CD4-positive, alpha-beta T cell treated with Interleukin-6 for 4 hours (primary cell): ENCODE measurements at regions not wholly inside any gene's neighbourhood (a gene's known extent, or its start where the extent isn't known, plus 50 kb on each side); places are given as distances from the start of the nearest gene placed in this dataset.

Source experiments
- DNase-seq: peaks from one replicate; pipeline ENCODE4 v3.0.0-alpha.2; 2020; ENCODE audit warnings: mixed read lengths

DNA sequence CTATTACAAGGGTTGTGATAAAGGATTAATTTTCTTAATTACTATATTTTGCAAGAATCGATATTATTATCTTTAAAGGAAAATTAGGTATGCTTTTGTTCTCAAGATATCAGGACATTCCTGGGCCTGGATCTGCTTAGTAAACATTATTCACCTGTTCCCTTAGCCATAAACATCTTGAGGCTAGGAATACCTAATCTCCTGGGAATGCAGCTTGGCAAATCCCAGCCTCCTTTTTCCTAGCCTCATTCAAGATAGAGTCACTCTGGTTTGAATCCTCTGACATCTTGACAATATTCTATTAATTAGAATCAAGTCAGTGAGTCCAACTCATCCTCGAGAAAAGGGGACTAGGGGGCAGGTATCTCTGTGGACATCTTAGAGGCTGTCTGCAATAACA is 327.1 kb downstream of the STIM2 start:
- DNase-seq, result no peak

DNA sequence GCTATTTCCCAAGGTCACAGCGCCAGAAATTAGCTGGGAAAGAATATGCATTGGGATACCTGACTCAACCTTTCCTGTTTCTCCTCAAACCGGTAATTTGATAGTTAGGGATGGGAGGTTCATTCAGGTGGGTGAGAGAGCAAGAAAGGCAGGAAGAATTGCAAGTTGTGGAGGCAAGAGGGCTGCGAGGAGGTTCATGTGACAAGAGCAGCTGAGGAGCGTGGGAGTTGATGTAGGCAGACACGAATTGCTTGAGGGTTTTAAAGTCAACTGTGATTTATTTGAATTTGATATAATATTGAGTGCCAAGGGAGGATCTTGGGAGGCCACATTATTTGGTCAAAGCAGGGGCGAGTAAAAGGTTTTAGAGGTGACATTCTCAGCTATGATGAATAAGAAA is 329.0 kb downstream of the STIM2 start:
- DNase-seq, result no peak

DNA sequence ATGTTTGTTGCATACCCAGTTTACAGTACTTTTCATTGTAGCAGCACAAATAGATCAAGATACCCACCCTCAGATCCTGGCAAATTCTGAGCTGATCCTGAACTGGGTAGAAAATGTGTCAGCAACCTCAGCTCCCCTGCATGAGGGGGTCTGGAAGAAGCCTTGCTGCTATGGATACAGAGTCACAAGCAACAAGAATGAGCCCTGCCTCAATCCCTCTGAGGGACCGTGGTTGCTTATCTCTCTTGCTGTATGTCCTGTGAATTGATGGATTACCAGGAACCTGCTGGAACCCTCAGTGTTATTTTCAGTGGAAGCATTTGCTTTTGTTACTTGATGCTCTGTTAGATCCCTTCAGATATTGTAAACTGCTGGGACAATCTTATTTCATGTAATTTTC is 331.0 kb downstream of the STIM2 start:
- DNase-seq, result no peak

DNA sequence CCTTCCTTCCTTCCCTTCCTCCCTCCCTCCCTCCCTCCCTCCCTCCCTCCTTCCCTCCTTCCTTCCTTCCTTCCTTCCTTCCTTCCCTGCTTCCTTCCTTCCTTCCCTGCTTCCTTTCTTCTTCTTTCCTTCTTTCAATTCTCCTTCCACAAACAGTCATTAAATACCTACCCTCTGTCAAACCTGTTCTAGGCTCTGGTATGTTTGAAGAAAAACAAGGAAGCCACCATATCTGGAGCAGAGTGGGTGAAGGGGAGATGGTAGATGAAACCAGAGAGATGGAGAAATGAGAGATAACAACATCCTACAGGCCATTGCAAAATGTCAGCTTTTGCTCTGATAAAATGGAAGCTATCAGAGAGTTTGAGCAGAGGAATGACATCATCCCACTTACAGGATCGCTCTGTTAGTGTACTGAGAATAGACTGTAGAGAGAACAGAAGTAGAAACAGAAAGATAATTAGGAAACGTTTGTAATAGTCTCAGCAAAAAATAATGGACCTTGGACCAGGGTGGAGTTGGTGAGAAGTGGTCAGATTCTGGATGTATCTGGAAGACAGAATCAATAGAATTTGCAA is 334.0 kb downstream of the STIM2 start:
- DNase-seq, result no peak

DNA sequence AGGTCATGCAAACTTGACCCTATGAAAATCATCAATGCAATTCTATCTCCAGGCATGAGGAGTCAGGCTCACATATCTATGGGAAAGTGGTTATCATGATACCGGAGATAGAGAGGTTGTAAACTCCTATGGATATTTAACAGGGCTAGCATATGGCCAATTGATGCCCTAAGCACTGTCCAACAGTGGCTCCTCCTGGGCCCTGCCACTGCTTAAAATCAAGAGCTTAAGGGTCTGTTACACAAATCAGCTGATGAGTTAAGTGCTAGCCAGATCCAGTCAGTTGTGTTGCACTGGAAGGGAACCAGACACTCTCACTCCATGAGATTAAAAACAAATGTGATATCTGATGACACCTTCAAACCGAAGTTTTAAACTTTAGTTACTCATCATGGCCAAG is 337.6 kb downstream of the STIM2 start:
- DNase-seq, result no peak

DNA sequence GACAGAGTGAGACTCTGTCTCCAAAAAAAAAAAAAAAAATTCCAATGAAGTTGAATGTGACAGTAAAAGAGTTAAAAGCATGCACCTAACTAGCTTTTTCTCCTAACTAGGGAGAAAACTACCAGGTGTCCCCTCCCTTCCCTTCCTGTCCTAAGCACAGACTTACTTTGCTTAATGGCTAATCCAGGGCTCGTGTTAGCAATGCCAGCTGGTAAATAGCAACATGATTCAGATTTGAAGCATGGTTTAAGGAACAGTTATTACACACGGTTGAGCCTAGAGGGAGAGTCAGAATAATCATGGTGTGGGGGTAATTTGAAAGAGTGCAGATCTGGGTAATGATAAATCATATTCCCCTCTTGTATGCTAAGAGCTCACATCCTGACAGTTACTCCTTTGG is 338.3 kb downstream of the STIM2 start:
- no peak for DNase-seq

DNA sequence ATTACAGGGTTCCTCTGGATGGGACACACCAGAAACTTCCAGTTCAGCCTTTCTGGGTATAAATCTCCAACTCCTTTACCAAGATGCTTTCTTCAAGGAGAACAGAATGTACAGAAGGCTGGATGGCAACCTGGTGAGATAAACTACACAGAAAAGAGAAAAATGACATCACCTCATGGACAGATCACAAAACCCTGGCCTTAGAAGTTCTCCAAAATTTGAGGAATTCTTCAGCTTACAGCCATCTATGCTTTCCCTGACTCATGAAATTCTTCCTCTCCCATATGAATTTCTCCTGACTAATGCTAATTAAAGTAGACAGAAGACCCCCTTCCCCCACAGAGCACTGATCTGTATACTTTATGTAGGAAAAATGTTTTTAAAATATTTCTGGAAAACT is 345.4 kb downstream of the STIM2 start:
- DNase-seq, result no peak

DNA sequence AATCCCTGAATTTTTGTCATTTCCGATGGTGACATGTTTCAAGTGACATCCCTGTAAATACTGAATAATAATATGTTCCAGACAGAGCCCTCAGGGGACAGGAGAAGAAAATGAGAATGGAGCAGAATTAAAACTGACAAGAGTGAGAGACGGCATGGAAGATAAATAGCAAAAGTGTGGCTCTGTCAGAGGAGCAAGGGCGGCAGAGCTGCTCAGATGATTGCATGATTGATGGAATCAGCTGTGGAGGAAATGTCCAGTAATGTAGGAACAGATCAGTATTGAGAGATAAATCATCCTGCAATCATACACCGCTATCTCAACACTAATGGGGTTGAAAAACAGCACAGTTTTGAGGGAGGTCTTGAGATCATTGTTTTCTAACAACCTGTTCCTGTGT is 350.3 kb downstream of the STIM2 start:
- DNase-seq, result no peak

DNA sequence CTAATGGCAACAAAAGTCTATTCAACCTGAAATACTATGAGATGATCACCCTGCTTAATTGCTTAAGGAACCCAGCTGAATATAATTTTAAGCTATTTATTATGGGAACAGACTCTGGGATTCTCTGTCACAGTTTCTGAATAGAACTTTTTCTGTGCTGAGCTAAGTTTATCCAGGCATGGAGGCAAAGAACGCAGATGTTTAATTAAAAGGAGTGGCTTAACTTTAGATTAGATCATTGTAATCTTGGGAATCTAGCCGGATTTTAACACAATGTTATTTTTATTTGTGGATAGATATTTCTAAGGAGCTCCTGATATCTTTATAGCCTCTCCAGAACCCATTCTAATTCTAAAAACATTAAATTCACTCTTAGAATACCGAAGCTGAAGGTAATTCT is 353.4 kb downstream of the STIM2 start:
- no peak for DNase-seq

DNA sequence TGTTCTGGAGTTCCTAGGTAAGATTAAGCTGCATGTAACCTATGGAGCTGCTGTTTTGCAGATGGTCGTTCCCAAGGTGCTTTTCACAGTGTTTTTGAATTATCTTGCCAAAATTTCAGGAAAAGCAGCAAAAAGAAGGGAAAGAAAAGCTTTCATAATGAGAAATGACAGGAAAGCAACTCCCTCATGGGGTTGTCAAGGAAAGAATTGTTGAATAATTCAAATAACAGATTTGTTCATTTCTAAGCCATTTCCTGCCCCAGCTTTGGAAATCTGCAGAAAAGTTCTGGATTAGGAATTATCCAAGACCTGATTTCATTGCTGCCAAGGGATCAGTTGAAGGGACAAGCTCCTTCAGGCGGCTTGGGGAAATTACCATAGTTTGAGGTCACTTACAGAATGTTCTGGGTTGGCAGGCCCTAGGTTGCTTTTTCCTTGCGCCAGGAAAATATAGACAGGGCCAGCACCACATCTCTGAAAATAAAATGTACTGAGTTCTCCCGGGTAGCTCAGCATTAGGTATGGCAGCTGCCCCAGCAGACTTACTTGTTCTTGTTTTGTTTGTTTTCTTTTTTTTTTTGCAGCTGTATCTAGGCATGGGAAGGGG is 354.7 kb downstream of the STIM2 start:
- no peak for DNase-seq

DNA sequence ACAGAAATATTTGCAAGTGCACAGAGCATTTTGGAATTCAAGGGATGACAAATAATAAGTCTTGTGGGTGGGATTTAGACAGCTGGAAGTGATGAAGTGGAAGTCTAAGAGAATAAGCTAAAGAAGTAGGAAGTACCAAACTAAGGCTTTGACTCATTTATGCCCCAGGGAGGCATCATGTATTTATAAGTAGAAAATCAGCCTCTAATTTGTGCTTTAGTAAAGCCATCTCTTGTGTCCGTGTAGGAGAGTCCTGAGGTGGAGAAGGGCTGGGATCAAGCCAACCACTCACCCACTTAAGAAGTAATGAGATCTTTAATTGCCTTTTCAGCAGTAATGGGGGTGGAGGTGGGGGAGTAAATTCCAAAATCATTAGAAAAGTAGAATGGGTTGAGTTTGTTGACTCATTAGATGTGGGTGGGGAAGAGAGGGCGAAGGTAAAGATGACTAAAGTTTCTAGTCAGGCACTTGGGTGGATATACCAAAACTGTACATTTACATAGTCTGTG is 356.7 kb downstream of the STIM2 start:
- no peak for DNase-seq

DNA sequence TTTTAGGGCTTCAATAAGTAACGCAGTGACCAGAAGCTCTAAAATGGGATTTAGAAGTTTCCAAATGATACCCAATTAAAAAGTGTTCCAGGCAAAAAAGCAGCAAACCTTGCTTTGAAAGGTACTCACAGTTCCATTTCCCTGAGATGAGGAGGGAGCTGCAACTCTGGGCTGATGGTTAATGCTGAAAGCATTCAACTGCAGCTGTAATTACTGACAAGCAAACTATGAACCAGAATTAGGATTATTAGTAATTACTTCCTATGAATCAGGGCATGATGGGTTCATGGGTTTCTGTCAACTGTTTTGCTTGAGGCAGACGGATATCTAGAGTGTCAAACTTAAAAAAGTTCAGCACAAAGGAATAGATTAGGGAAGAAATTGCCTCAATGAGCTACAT is 357.4 kb downstream of the STIM2 start:
- DNase-seq, result no peak

DNA sequence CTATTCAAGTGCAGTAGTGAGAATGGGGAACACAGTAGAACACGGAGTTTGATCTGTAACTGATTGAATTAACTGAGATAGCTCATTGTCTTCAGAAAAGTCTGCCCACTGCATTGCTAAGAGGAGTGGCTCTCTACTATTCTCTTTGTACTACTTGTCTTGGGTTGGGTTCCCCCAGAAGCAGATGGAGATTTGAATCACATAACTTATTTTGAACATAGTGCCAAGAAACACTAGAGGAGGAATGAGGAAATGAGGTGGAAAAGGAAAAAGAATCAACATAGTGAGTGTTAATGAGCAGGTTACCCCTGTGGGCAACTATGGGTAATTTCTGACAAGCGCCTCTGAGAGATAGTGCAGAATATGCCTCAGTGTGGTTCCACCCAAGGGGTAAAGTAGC is 362.7 kb downstream of the STIM2 start:
- DNase-seq, result no peak

DNA sequence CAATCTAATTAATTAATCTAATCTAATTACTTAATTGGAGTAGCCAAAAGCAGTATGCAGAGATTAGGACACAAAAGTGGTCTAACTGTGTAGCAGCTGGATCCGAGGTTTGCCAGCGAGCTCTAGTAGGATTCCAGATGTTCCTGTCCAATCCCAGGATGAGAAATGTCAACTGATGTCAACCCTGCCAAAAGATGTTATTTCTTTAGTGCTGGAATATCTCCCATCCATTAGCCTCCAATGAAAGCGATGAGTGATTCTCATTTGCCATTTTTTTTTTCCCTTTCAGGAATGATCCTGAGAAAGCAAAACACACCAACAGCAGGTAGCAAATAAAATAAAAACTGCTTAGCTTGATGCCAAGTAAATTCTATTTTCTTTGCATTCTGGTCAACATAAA is 372.9 kb downstream of the STIM2 start:
- DNase-seq, result no peak

DNA sequence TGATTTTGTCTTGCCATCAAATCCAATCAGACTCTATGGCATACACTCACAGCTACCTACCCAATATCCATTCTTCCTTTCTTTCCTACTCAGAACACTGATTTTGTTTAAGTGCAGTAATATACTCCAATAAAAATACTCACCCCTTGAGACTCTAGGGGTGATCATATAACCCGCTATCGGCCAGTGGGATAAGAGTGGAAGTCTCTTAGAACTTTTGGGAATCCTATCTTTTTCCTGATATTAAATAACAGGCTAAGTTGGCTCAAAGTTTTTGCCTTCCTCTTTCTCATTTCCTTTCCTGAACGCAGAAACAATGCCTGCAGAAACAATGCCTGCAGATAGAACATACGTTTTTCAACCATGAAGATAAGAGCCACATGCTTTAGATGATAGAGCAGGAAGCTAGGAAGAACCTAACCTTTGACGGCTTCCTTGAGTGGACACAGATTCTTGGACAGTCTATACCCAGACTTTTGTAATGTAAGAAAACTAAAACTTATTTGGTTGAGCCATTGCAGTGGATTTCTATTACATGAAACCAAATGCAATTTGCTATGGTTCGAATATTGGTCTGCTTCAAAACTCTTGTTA is 373.8 kb downstream of the STIM2 start:
- DNase-seq, result no peak

DNA sequence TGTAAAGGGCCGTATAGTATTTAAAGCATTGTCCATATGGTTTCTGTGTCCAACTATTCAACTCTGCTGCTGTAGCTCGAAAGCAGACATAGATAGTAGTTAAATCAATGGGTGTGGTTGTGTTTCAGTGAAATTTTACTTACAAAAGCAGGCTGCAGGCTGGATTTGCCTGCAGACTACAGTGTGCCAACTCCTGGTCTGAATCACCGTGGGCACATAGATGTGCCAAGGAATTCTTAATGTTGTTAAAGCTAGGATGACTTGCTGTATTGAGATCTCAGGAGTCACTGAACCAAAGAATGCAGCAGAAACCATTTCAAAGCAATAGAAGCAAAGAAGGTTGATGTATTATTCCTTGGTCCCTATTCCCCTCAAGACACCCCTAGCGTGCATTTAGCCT is 379.0 kb downstream of the STIM2 start:
- DNase-seq, result no peak

DNA sequence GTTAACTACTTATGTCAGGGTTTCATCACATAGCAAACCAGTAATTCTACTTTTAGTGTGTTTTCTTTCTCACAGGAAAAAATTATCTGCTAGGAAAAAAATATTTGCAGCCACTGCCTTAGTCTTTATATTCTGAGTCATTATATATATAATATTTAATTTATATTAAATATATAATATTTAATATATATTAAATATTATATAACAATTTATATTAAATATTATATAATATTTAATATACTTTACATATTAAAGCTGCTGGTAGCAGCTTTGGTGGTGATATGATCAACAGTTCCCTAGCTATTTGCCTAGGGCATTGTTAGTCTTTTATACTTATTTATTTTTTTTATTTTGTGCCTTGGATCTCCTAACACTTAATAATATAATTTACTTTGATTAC is 381.6 kb downstream of the STIM2 start:
- DNase-seq, result no peak

DNA sequence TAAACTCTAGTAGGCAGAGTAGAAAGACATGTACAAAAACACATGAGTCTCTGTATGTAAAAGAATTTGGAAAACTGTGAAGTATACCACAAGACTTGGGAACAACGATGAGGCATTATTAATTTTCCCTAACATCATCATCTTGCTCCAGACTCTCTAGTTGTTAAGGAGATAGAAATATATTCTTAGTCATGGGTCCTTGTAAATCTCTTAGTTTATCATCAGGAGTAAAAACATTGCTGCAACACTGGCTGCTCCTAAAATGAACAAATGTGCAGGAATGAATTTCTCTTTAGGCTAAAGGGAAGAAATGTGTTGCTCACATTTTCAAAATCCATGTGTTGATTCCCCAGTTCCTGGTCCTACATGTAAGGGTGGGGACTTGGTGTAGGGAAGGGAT is 384.6 kb downstream of the STIM2 start:
- DNase-seq, result no peak

DNA sequence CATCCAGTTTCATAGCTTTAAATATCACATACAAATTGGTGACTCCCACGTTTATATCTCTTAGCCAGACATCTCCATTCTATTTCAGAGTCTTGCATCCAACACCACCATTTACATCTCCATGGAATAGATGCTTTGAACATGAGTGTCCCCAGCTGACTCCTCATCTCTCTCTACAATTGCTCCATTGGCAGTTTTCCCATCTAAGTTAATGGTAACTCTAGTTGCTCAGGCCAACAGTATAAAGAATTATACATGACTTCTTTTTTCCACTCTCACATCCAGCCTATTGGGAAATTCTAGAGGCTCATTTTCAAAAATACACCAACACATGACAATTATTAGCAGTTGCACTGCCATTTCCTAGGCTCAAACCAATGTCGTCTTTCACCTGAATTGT is 388.2 kb downstream of the STIM2 start:
- no peak for DNase-seq

DNA sequence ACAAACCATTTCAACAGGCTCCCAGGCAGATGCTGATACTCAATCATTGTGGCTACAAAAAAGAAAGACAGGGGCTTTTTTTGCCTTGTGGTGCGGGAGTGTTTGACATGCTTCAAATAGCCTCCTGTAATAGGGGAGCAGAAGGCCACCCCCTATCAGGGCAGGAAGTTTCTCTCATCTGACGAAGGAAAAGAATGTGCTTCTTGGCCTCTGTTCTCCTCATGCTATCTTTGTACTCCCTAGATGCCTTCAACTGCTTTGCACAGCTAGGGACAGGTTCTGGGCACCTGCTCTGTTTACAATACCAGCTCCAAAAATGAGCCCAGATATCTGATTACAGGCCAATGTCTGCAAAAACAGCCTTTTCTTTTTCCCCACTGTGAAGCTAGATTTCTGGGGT is 391.1 kb downstream of the STIM2 start:
- DNase-seq, result no peak

DNA sequence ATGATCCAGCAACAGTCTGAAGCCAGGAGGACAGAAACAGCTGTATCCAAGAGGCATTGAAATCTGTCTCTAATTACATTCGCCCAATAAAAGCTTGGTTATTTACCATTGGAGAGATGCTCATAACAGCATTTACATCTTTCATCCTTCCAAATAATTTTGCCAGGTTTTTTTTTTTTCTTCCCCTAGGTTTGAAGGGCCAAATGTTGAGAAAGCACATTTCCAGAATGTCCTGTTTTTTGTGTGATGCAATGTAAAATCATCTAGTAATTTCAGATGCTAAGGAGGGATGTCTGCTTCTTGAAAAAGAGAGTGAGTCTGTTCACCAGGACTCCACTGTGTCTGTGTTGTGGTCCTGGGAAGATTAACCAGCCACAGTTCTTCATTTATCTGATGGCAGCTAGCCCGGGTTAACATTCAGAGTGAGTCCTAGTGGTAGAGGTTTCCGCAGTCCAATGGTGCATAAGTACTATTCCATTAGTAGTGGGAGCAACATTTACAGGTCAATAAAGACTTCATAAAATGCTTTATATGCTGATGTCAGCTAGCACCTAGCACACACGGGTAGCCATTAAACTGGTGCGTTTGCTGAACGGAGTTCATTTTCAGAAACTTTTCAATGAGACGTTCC is 406.8 kb downstream of the STIM2 start:
- DNase-seq, result no peak

DNA sequence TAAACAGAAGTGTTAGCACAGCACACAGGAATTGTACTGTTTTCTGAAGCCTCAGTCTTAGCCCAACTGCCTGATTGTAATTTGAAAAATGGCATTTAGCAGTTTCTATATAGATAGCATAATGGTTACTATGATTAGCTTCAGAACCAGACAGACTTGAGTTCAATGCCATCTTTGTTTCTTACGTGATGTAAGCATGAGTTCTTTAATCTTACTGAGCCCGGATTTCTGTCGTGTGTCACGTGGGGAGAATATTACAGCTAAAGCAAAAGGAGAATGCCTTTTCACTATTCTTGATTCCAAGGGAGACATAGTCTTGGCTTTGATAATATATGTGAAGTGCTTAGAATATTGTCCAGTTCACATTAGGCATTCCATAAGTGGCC is 407.3 kb downstream of the STIM2 start:
- DNase-seq, result no peak

DNA sequence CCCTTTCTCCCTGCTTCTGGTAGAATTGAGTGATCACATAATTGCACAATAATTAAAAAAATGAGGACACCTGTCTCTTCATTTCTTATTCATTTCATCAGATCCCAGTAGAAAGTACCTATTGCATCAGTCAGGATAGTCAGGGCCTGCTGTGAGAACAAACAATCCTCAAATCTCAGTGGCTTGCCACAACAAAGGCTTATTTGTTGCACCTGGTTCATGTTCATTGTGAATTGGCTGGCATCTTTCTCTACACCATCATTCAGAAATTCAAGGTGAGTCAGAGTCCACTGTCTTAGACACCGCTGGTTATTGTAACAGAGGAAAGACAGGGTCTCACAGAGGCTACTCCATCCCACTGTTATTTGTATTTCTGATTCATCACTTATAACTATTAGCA is 409.8 kb downstream of the STIM2 start:
- DNase-seq, result no peak

DNA sequence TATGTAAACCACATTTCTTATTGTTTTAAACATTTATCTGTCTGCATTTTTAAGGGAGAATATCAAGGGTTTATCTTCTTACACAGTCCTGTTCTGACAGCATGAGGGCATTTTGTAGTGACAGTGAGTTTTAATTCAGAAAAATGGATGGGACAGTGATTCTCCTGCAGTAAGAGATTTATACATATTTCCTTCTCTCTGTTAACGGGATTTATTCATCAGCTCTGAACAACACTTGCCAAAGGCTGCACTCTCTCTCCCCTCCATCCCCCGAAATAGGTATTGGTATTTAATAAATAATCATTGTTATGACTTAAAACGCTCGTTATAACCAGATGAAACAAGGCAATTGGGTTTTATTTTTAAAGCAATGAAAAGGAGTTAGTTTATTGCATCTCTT is 410.9 kb downstream of the STIM2 start:
- DNase-seq, result no peak
